GM18858 (cell line): ENCODE measurements at regions not wholly inside any gene's neighbourhood (a gene's known extent, or its start where the extent isn't known, plus 50 kb on each side); places are given as distances from the start of the nearest gene placed in this dataset.

Experiments
- ATAC-seq: cut with Tn5 transposase; IDR thresholded peaks from one replicate; pipeline ENCODE4 v1.9.1; 2021; ENCODE audit not compliant: unreplicated experiment

- no peak for ATAC-seq
Measured at GRCh38 chr5:155068616-155069100, 55.1 kb downstream of the KIF4B start.

DNA sequence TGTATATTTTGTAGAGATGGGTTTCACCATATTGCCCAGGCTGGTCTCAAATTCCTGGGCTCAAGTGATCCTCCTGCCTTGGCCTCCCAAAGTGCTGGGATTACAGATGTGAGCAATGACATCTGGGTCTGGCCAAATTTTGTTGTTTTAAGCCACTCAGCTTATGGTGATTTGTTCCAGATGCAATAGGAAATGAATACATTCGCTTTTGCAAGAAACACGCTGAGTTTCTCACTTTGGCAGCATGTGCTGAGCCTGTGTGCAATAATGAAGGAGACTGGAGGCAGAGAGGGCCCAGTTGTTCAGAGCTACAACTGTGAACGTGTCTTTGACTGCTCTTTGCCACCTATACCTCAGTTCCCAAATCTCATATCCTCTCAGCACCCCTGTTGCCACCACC lies 56.4 kb downstream of the KIF4B start:
- ATAC-seq = no peak

- no peak for ATAC-seq
Measured at GRCh38 chr5:155070781-155071180, 57.2 kb downstream of the KIF4B start.

DNA sequence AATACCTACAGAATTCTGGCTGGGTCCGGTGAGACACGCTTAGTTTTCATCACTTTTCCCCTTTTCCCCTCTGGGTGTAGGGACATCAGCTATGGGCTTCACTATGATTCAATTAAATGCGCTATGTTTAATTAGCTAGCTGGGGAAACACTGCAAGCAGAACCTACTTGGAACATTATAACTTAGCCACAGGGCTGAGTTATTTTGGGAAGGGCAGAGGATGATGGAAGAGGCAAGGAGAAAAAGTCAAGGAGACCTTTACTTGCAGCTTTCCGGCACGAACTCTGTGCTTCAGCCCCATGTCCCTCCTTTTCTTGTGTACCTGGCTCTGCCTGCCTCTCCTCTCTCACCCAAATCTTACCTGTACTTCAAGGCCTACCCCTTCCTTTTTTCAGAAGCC lies 62.8 kb downstream of the KIF4B start:
- no peak for ATAC-seq

DNA sequence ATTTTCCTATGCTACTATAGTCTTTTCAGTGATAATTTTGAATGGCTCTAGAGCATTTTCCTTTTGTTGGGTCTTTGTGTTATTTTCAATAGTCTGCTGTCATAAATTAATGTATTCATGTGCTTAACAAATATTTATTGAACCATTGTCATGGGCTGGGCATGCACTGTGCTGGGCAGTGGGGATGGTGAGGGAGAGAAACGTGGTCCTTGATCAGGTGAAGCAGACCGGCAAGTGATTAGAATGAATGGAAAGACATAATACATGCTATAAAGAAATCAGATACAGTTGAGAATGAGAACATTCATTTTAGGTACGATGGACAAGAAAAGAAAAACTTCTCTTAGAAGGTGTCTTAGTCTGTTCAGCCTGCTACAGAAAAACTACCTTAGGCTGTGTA lies 66.1 kb downstream of the KIF4B start:
- ATAC-seq = no peak

DNA sequence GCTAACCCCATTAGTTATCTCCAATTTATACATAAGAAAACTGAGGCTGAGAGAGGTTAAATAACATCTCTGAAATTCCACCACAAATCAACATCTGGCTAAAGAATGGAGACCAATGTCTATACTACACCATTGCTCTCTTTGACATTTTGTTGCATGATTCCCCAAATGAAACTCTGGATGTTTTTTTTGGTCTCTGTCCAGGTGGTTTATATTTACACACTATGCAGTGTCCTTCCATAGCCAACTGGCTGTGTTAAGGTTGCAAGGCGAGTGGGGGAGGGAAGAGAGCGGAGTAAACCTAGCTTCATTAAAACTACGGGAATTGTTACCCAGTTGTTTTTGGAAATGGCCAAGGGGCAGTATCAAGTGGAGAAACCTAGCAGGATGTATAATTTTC lies 67.2 kb downstream of the KIF4B start:
- no peak for ATAC-seq

DNA sequence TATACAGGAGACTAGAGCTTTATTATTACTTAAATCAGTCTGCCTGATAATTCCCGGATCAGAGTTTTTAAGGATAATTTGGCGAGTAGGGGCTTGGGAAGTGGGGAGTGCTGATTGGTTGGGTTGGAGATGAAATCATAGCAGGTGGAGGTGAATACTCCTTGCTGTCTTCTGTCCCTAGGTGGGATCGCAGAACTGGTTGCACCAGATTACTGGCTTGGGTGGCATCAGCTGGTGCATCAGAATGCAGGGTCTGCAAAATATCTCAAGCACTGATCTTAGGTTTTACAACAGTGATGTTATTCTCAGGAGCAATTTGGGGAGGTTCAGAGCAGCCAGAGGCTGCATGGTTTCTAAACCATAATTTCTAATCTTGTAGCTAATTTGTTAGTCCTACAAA lies 68.1 kb downstream of the KIF4B start:
- no peak for ATAC-seq

- ATAC-seq = no peak
Measured at GRCh38 chr5:155082401-155082800, 68.8 kb downstream of the KIF4B start.

GRCh38 chr5:155085282-155085989 lies 71.9 kb downstream of the KIF4B start:
- ATAC-seq = no peak

DNA sequence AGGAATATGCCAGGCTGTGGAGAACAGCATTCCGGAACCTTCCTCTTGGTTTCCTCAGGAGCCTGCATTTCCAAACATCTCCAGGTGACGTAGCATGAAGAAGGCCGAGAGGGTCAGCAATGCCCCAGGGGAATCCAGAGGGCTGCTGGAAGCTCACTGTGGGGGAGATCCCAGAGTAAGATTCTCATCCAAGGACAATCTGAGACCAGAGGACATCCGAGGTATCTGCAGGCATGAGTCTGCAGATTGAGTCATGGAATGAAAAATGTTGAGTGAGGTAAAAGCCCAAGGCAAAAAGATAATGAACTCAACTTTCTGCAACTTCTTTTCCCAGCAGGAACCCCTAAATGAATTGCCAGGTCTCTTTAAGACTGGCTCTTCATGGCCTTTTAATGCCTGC lies 73.5 kb downstream of the KIF4B start:
- ATAC-seq = no peak

- ATAC-seq = no peak
Measured at GRCh38 chr5:155088811-155089210, 75.3 kb downstream of the KIF4B start.

- no peak for ATAC-seq
Measured at GRCh38 chr5:155089643-155090042, 76.1 kb downstream of the KIF4B start.

- ATAC-seq = no peak
Measured at GRCh38 chr5:155091063-155091648, 77.6 kb downstream of the KIF4B start.

GRCh38 chr5:155091768-155092717 lies 78.5 kb downstream of the KIF4B start:
- no peak for ATAC-seq

- no peak for ATAC-seq
Measured at GRCh38 chr5:155094455-155094854, 80.9 kb downstream of the KIF4B start.

- no peak for ATAC-seq
Measured at GRCh38 chr5:155097995-155098394, 84.4 kb downstream of the KIF4B start.

DNA sequence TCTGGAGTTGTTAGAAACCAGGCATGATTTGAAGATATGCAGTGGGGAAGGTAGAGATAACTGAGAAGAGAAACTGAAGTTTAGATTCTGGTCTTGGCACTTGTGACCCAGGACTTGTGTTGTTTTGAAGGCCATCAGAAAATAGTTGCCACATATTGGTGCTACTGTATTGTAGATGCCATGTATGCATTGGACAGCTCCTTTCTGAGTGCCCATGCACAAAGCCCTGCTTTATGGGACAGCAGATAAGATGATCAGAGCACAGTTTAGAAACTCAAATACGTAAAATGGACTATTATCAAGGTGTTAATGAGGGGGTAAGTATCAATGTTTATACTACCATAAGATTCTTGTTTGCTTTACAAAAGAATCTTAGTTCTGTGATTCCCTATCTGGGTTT lies 84.9 kb downstream of the KIF4B start:
- no peak for ATAC-seq

GRCh38 chr5:155101697-155102096 lies 88.1 kb downstream of the KIF4B start:
- no peak for ATAC-seq

DNA sequence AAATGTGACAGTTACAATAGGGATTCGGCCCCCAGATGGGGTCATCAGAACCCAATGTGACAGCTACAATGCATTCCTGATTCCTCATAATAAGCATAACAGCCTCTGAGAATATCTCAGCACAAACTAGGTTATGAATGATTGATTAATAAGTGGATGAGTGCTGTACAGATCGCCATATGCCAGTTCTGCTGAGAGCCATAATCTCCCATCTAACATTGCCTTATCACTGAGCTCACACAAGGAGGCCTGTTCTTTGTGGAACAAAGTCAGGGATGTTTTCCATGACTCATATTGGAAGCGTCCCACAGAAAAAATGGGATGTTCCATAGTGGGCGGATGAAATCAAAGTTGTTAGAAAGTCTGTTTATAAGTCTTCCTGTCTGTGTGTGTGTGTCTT lies 89.6 kb downstream of the KIF4B start:
- ATAC-seq = no peak

DNA sequence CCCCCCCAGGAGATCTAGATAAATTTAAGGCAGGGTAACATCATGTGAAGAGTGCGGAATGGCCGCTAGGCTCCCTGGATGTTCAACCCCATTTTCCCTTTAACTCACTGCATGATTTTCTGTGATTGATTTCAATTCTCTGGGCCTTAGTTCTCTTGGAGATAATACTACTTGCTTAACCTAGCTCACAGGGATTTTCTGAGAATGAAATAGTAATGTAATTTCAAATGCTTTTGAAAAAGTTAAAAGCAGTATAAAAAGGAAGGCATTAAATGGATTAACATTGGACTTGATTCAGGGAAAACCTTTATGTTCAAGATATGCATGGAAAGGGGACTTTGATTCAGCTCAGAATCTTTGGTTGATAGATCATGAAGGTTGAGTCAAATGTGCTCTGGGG lies 90.9 kb downstream of the KIF4B start:
- no peak for ATAC-seq

DNA sequence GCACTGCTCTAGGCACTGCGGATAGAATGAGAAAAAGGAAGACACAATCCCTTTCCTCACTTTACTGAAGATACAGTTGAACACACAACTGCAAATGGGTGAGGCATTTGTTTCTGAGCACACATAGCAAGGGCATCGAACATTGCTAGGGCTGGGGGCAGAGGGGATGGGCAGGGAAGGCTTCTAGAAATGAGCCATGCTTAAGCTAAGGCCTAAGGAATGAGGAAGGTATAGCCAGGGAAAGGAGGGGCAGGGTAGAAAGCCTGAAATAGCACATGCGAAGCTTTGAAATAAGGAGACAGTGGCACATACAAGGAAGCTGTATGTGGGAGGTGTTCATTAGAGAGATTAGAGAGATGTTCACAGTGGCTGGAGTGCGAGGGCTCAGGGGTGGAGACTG lies 92.7 kb downstream of the KIF4B start:
- ATAC-seq = no peak

DNA sequence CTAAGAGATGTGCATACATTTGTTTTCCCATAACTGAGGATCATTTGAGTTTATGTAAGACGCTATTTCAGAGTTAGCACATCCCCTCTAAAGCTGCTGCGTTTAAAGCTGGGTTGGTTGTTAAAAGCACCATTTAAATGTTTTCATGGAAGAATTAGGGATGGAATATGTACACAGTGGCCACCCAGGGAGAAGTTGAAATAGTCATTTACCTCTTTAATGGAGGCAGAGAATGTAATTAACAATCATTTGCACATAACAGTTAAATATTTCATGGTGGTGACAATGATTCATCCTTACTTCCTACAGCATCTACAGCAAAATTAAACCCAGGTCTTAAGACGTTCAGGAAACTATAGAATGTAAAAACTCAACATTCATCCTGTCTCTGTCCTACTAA lies 100.3 kb downstream of the KIF4B start:
- no peak for ATAC-seq
